ENCODE measurements at regions not wholly inside any gene's neighbourhood (a gene's known extent, or its start where the extent isn't known, plus 50 kb on each side); places are given as distances from the start of the nearest gene placed in this dataset.

- TF ChIP-seq POLR2A (IDR thresholded peaks at IDR 0.05), result no peak
- no peak for TF ChIP-seq EP300 (IDR thresholded peaks at IDR 0.05)
- TF ChIP-seq CTCF (IDR thresholded peaks at IDR 0.05), result no peak
- TF ChIP-seq POLR2AphosphoS5 (IDR thresholded peaks at IDR 0.05), result no peak
Observed at GRCh38 chr2:189297446-189297845, 117.9 kb upstream of the COL5A2 start.
